HS-5 (cell line): ENCODE measurements at regions not wholly inside any gene's neighbourhood (a gene's known extent, or its start where the extent isn't known, plus 50 kb on each side); places are given as distances from the start of the nearest gene placed in this dataset.

Source experiments
- DNase-seq: peaks from one replicate; pipeline ENCODE4 v3.0.0-alpha.2; 2012; ENCODE audit warnings: low read depth

- peak; percentile 67 for DNase-seq
Observed at GRCh38 chr6:168968228-168968627, 285.4 kb downstream of the THBS2 start.

GRCh38 chr6:168967281-168967925, 286.2 kb downstream of the THBS2 start:
- DNase-seq, result no peak

- no peak for DNase-seq
Observed at GRCh38 chr6:168964138-168964835, 289.4 kb downstream of the THBS2 start.

GRCh38 chr6:168962886-168963285, 290.8 kb downstream of the THBS2 start:
- DNase-seq, result no peak

- no peak for DNase-seq
Observed at GRCh38 chr6:168961264-168961656, 292.4 kb downstream of the THBS2 start.

GRCh38 chr6:168960551-168961263, 292.9 kb downstream of the THBS2 start:
- no peak for DNase-seq

- DNase-seq, result no peak
Observed at GRCh38 chr6:168959696-168960095, 293.9 kb downstream of the THBS2 start.

GRCh38 chr6:168956884-168957730, 296.5 kb downstream of the THBS2 start:
- peak; percentile 39 for DNase-seq

GRCh38 chr6:168956141-168956838, 297.4 kb downstream of the THBS2 start:
- no peak for DNase-seq

- DNase-seq, result no peak
Observed at GRCh38 chr6:168953461-168953860, 300.2 kb downstream of the THBS2 start.

GRCh38 chr6:168951217-168951616, 302.4 kb downstream of the THBS2 start:
- DNase-seq, result no peak

- no peak for DNase-seq
Observed at GRCh38 chr6:168950858-168951214, 302.8 kb downstream of the THBS2 start.

- no peak for DNase-seq
Observed at GRCh38 chr6:168949981-168950857, 303.4 kb downstream of the THBS2 start.

- DNase-seq, result no peak
Observed at GRCh38 chr6:168948990-168949531, 304.6 kb downstream of the THBS2 start.

- DNase-seq, result no peak
Observed at GRCh38 chr6:168948002-168948401, 305.6 kb downstream of the THBS2 start.

- no peak for DNase-seq
Observed at GRCh38 chr6:168943231-168943905, 310.3 kb downstream of the THBS2 start.

GRCh38 chr6:168942646-168943045, 311.0 kb downstream of the THBS2 start:
- DNase-seq, result no peak

- DNase-seq, result no peak
Observed at GRCh38 chr6:168941036-168941435, 312.6 kb downstream of the THBS2 start.

- no peak for DNase-seq
Observed at GRCh38 chr6:168939796-168940195, 313.9 kb downstream of the THBS2 start.

- DNase-seq, result no peak
Observed at GRCh38 chr6:168939041-168939440, 314.6 kb downstream of the THBS2 start.
